ENCODE measurements at regions not wholly inside any gene's neighbourhood (a gene's known extent, or its start where the extent isn't known, plus 50 kb on each side); places are given as distances from the start of the nearest gene placed in this dataset.

- Histone ChIP-seq H3K4me1 (ENCODE audit: control insufficient read depth in 5 of 5, insufficient read depth in 5 of 5, low read length in 5 of 5) (peaks cover 0 to 43% (median 17%) of the 10 kb centered on the region in 5 donors), H3K27me3 (ENCODE audit: control insufficient read depth in 3 of 3, insufficient read depth in 3 of 3, low read length in 2 of 3) (no peaks in the 10 kb centered on the region), H3K4me3 (no peak overlapping the region), H3K36me3 (ENCODE audit: control insufficient read depth in 4 of 4, insufficient read depth in 4 of 4, low read length in 4 of 4) (no peaks in the 10 kb centered on the region), H3K9ac (ENCODE audit: insufficient read depth in 1 of 2, low read length in 2 of 2) (no peak overlapping the region), H3K9me3 (ENCODE audit: control insufficient read depth in 4 of 4, insufficient read depth in 3 of 4, low read length in 3 of 4) (no peaks in the 10 kb centered on the region), H3K27ac (ENCODE audit: low read depth in 1 of 2, low read length in 1 of 2) (no peak overlapping the region)
- TF ChIP-seq CTCF (IDR thresholded peaks at IDR 0.05; ENCODE audit: control extremely low read depth, extremely low read depth) = no peak
- 83 to 86% methylated on average over 2 of the region's 2 CpGs for WGBS, 2 donors
- ATAC-seq (ENCODE audit: insufficient read depth, low FRiP score) (no peak), DNase-seq (no peak)
Observed at GRCh38 chr14:31963587-31963986, 113.5 kb upstream of the ARHGAP5 start.

- ATAC-seq (ENCODE audit: insufficient read depth, low FRiP score) = no peak
- no peak for TF ChIP-seq CTCF (IDR thresholded peaks at IDR 0.05; ENCODE audit: control extremely low read depth, extremely low read depth)
- no peak overlapping the region for H3K9ac ChIP-seq (ENCODE audit: insufficient read depth in 1 of 2, low read length in 2 of 2)
- DNase-seq = no peak
- no peak overlapping the region for H3K27ac ChIP-seq (ENCODE audit: low read depth in 1 of 2, low read length in 1 of 2)
- H3K27me3 ChIP-seq (ENCODE audit: control insufficient read depth in 3 of 3, insufficient read depth in 3 of 3, low read length in 2 of 3) = no peaks in the 10 kb centered on the region
- peaks cover 0 to 52% (median 24%) of the 10 kb centered on the region in 5 donors for H3K4me1 ChIP-seq (ENCODE audit: control insufficient read depth in 5 of 5, insufficient read depth in 5 of 5, low read length in 5 of 5)
- WGBS, 2 donors = 93% methylated on average over 6 of the region's 6 CpGs
- no peak overlapping the region for H3K4me3 ChIP-seq
- H3K9me3 ChIP-seq (ENCODE audit: control insufficient read depth in 4 of 4, insufficient read depth in 3 of 4, low read length in 3 of 4) = no peaks in the 10 kb centered on the region
- H3K36me3 ChIP-seq (ENCODE audit: control insufficient read depth in 4 of 4, insufficient read depth in 4 of 4, low read length in 4 of 4) = no peaks in the 10 kb centered on the region
Observed at GRCh38 chr14:31964490-31964889, 112.6 kb upstream of the ARHGAP5 start.

- Histone ChIP-seq H3K36me3 (ENCODE audit: control insufficient read depth in 4 of 4, insufficient read depth in 4 of 4, low read length in 4 of 4) (no peaks in the 10 kb centered on the region), H3K4me3 (no peak overlapping the region), H3K9ac (ENCODE audit: insufficient read depth in 1 of 2, low read length in 2 of 2) (no peak overlapping the region), H3K9me3 (ENCODE audit: control insufficient read depth in 4 of 4, insufficient read depth in 3 of 4, low read length in 3 of 4) (no peaks in the 10 kb centered on the region), H3K27ac (ENCODE audit: low read depth in 1 of 2, low read length in 1 of 2) (no peak overlapping the region), H3K27me3 (ENCODE audit: control insufficient read depth in 3 of 3, insufficient read depth in 3 of 3, low read length in 2 of 3) (no peaks in the 10 kb centered on the region), H3K4me1 (ENCODE audit: control insufficient read depth in 5 of 5, insufficient read depth in 5 of 5, low read length in 5 of 5) (peaks cover 0 to 56% (median 24%) of the 10 kb centered on the region in 5 donors)
- DNase-seq (peak; percentile 66 to 80 (median 78)), ATAC-seq (ENCODE audit: insufficient read depth, low FRiP score) (no peak)
- TF ChIP-seq CTCF (IDR thresholded peaks at IDR 0.05; ENCODE audit: control extremely low read depth, extremely low read depth) = no peak
- 69 to 72% methylated on average over 11 of the region's 11 CpGs for WGBS, 2 donors
Observed at GRCh38 chr14:31965071-31965734, 111.9 kb upstream of the ARHGAP5 start.
